Immature natural killer cell (primary cell): ENCODE measurements at regions not wholly inside any gene's neighbourhood (a gene's known extent, or its start where the extent isn't known, plus 50 kb on each side); places are given as distances from the start of the nearest gene placed in this dataset.
"Not testable (repeated sequence)": the region's sequence is repeated elsewhere in the genome, so short reads cannot be mapped to it uniquely, and the experiment has no call there.

ENCODE experiments used
- DNase-seq, 3 donors: peaks; one replicate each; pipeline ENCODE4 v3.0.0; 2022; ENCODE audit warnings: mixed read lengths in 1 of 3
- H3K27ac Mint-ChIP-seq, 6 donors: one replicate each; pipeline ENCODE4 v1.8.0; 2020; ENCODE audit warnings: mixed read lengths in 6 of 6, mild to moderate bottlenecking in 5 of 6, inconsistent platforms in 4 of 6, moderate library complexity in 3 of 6
- H3K27me3 Mint-ChIP-seq, 3 donors: one replicate each; pipeline ENCODE4 v1.8.0; 2020 to 2021; ENCODE audit warnings: low read depth in 3 of 3, mild to moderate bottlenecking in 3 of 3, mixed read lengths in 3 of 3, moderate library complexity in 3 of 3, inconsistent platforms in 1 of 3
- H3K36me3 Mint-ChIP-seq, 3 donors: one replicate each; pipeline ENCODE4 v1.8.0; 2020; ENCODE audit warnings: mixed read lengths in 3 of 3, inconsistent platforms in 2 of 3, mild to moderate bottlenecking in 2 of 3
- H3K4me1 Mint-ChIP-seq, 2 donors: one replicate each; pipeline ENCODE4 v1.8.0; 2020; ENCODE audit warnings: inconsistent platforms in 2 of 2, mild to moderate bottlenecking in 2 of 2, mixed read lengths in 2 of 2, moderate library complexity in 1 of 2
- H3K4me3 Mint-ChIP-seq, 5 donors: one replicate each; pipeline ENCODE4 v1.8.0; 2020; ENCODE audit warnings: mild to moderate bottlenecking in 5 of 5, mixed read lengths in 5 of 5, inconsistent platforms in 3 of 5, moderate library complexity in 3 of 5
- H3K9me3 Mint-ChIP-seq, 6 donors: one replicate each; pipeline ENCODE4 v1.8.0; 2020; ENCODE audit warnings: mild to moderate bottlenecking in 6 of 6, mixed read lengths in 6 of 6, inconsistent platforms in 4 of 6, moderate library complexity in 3 of 6

GRCh38 chr13:60214213-60215055 lies 50.7 kb upstream of the DIAPH3 start:
- DNase-seq = no peak
- H3K4me3 Mint-ChIP-seq = no peak overlapping the region
- no peak overlapping the region for H3K27ac Mint-ChIP-seq
- H3K9me3 Mint-ChIP-seq = peaks cover 0 to 2% (median 0%) of the 10 kb centered on the region in 6 donors
- H3K27me3 Mint-ChIP-seq = peaks cover 2 to 8% (median 7%) of the 10 kb centered on the region in 3 donors
- no peaks in the 10 kb centered on the region for H3K36me3 Mint-ChIP-seq
- peaks cover 0 to 4% of the 10 kb centered on the region in 2 donors for H3K4me1 Mint-ChIP-seq

GRCh38 chr13:60220072-60220471 lies 56.3 kb upstream of the DIAPH3 start:
- Mint-ChIP-seq H3K9me3 (peaks cover 0 to 2% (median 0%) of the 10 kb centered on the region in 6 donors), H3K27me3 (peaks cover 2 to 6% (median 5%) of the 10 kb centered on the region in 3 donors), H3K27ac (no peak overlapping the region), H3K4me1 (peaks cover 0 to 4% of the 10 kb centered on the region in 2 donors), H3K36me3 (no peaks in the 10 kb centered on the region), H3K4me3 (no peak overlapping the region)
- DNase-seq = no peak

GRCh38 chr13:60221581-60221980 lies 57.9 kb upstream of the DIAPH3 start:
- no peak for DNase-seq
- Mint-ChIP-seq H3K4me1 (peaks cover 0 to 4% of the 10 kb centered on the region in 2 donors), H3K9me3 (peaks cover 0 to 2% (median 0%) of the 10 kb centered on the region in 6 donors), H3K27ac (no peak overlapping the region), H3K36me3 (no peaks in the 10 kb centered on the region), H3K4me3 (no peak overlapping the region), H3K27me3 (peaks cover 2 to 5% (median 3%) of the 10 kb centered on the region in 3 donors)

GRCh38 chr13:60226507-60226906 lies 62.8 kb upstream of the DIAPH3 start:
- H3K27me3 Mint-ChIP-seq = peaks cover 0 to 7% (median 6%) of the 10 kb centered on the region in 3 donors
- H3K4me1 Mint-ChIP-seq = no peaks in the 10 kb centered on the region
- no peak overlapping the region for H3K4me3 Mint-ChIP-seq
- H3K9me3 Mint-ChIP-seq = peaks cover 0 to 2% (median 0%) of the 10 kb centered on the region in 6 donors
- H3K27ac Mint-ChIP-seq = no peak overlapping the region
- DNase-seq = no peak
- H3K36me3 Mint-ChIP-seq = peaks cover 0 to 2% (median 0%) of the 10 kb centered on the region in 3 donors

- peaks cover 0 to 3% (median 0%) of the 10 kb centered on the region in 3 donors for H3K36me3 Mint-ChIP-seq
- no peak for DNase-seq
- H3K4me1 Mint-ChIP-seq = no peaks in the 10 kb centered on the region
- peaks cover 0 to 2% (median 0%) of the 10 kb centered on the region in 6 donors for H3K9me3 Mint-ChIP-seq
- no peak overlapping the region for H3K4me3 Mint-ChIP-seq
- H3K27ac Mint-ChIP-seq = no peak overlapping the region
- H3K27me3 Mint-ChIP-seq = peaks cover 0 to 9% (median 7%) of the 10 kb centered on the region in 3 donors
Observed at GRCh38 chr13:60227158-60227557, 63.4 kb upstream of the DIAPH3 start.

- Mint-ChIP-seq H3K4me3 (no peak overlapping the region), H3K9me3 (peaks cover 0 to 2% (median 0%) of the 10 kb centered on the region in 6 donors), H3K27ac (no peak overlapping the region), H3K27me3 (peaks cover 2 to 9% (median 4%) of the 10 kb centered on the region in 3 donors), H3K36me3 (peaks cover 0 to 3% (median 0%) of the 10 kb centered on the region in 3 donors), H3K4me1 (no peaks in the 10 kb centered on the region)
- no peak for DNase-seq
Observed at GRCh38 chr13:60229708-60230272, 66.1 kb upstream of the DIAPH3 start.

- no peaks in the 10 kb centered on the region for H3K4me1 Mint-ChIP-seq
- no peak overlapping the region for H3K4me3 Mint-ChIP-seq
- H3K27ac Mint-ChIP-seq = no peak overlapping the region
- peaks cover 0 to 3% (median 0%) of the 10 kb centered on the region in 3 donors for H3K36me3 Mint-ChIP-seq
- peaks cover 0 to 2% (median 0%) of the 10 kb centered on the region in 6 donors for H3K9me3 Mint-ChIP-seq
- no peak for DNase-seq
- H3K27me3 Mint-ChIP-seq = peaks cover 5 to 9% (median 6%) of the 10 kb centered on the region in 3 donors
Observed at GRCh38 chr13:60230593-60230992, 66.9 kb upstream of the DIAPH3 start.

- peaks cover 0 to 6% (median 0%) of the 10 kb centered on the region in 6 donors for H3K9me3 Mint-ChIP-seq
- DNase-seq = no peak
- peaks cover 1 to 7% (median 3%) of the 10 kb centered on the region in 3 donors for H3K27me3 Mint-ChIP-seq
- no peak overlapping the region for H3K27ac Mint-ChIP-seq
- no peaks in the 10 kb centered on the region for H3K4me1 Mint-ChIP-seq
- H3K36me3 Mint-ChIP-seq = no peaks in the 10 kb centered on the region
- no peak overlapping the region for H3K4me3 Mint-ChIP-seq
Observed at GRCh38 chr13:60242043-60242595, 78.4 kb upstream of the DIAPH3 start.

- DNase-seq = no peak
- no peaks in the 10 kb centered on the region for H3K36me3 Mint-ChIP-seq
- peaks cover 0 to 6% (median 0%) of the 10 kb centered on the region in 6 donors for H3K9me3 Mint-ChIP-seq
- H3K27me3 Mint-ChIP-seq = peaks cover 3 to 12% (median 4%) of the 10 kb centered on the region in 3 donors
- H3K4me3 Mint-ChIP-seq = no peak overlapping the region
- no peaks in the 10 kb centered on the region for H3K4me1 Mint-ChIP-seq
- H3K27ac Mint-ChIP-seq = no peak overlapping the region
Observed at GRCh38 chr13:60244381-60244780, 80.7 kb upstream of the DIAPH3 start.

GRCh38 chr13:60251419-60251818 lies 87.7 kb upstream of the DIAPH3 start:
- H3K36me3 Mint-ChIP-seq = not testable (repeated sequence)
- peaks cover 5 to 12% (median 6%) of the 10 kb centered on the region in 3 donors for H3K27me3 Mint-ChIP-seq

GRCh38 chr13:60258349-60258748 lies 94.6 kb upstream of the DIAPH3 start:
- no peak overlapping the region for H3K27ac Mint-ChIP-seq
- peaks cover 5 to 13% of the 10 kb centered on the region in 2 donors for H3K4me1 Mint-ChIP-seq
- no peak for DNase-seq
- H3K9me3 Mint-ChIP-seq = peaks cover 0 to 7% (median 4%) of the 10 kb centered on the region in 6 donors
- H3K27me3 Mint-ChIP-seq = peaks cover 2 to 10% (median 5%) of the 10 kb centered on the region in 3 donors
- H3K36me3 Mint-ChIP-seq = no peaks in the 10 kb centered on the region
- H3K4me3 Mint-ChIP-seq = no peak overlapping the region

More at GRCh38 chr13:60251419-60251818, 87.7 kb upstream of the DIAPH3 start:
- DNase-seq, H3K4me3 Mint-ChIP-seq, H3K27ac Mint-ChIP-seq: not testable (repeated sequence)
- H3K4me1 Mint-ChIP-seq = peaks cover 5 to 13% of the 10 kb centered on the region in 2 donors
- peaks cover 3 to 11% (median 7%) of the 10 kb centered on the region in 6 donors for H3K9me3 Mint-ChIP-seq

- H3K27ac Mint-ChIP-seq = no peak overlapping the region
- peaks cover 0 to 5% (median 2%) of the 10 kb centered on the region in 6 donors for H3K9me3 Mint-ChIP-seq
- no peaks in the 10 kb centered on the region for H3K36me3 Mint-ChIP-seq
- H3K4me1 Mint-ChIP-seq = peaks cover 0 to under 1% of the 10 kb centered on the region in 2 donors
- H3K27me3 Mint-ChIP-seq = peaks cover 4 to 7% (median 5%) of the 10 kb centered on the region in 3 donors
- no peak overlapping the region for H3K4me3 Mint-ChIP-seq
- DNase-seq = no peak
Observed at GRCh38 chr13:60260440-60260839, 96.7 kb upstream of the DIAPH3 start.

- DNase-seq = no peak
- H3K27me3 Mint-ChIP-seq = peaks cover 4 to 7% (median 5%) of the 10 kb centered on the region in 3 donors
- no peak overlapping the region for H3K27ac Mint-ChIP-seq
- no peaks in the 10 kb centered on the region for H3K36me3 Mint-ChIP-seq
- no peak overlapping the region for H3K4me3 Mint-ChIP-seq
- no peaks in the 10 kb centered on the region for H3K4me1 Mint-ChIP-seq
- peaks cover 0 to 5% (median 2%) of the 10 kb centered on the region in 6 donors for H3K9me3 Mint-ChIP-seq
Observed at GRCh38 chr13:60261432-60262351, 98.0 kb upstream of the DIAPH3 start.
